Retinal pigment epithelial cell (primary cell): ENCODE measurements at regions not wholly inside any gene's neighbourhood (a gene's known extent, or its start where the extent isn't known, plus 50 kb on each side); places are given as distances from the start of the nearest gene placed in this dataset.
"Not testable (repeated sequence)": the region's sequence is repeated elsewhere in the genome, so short reads cannot be mapped to it uniquely, and the experiment has no call there.

ENCODE experiments used
- DNase-seq: peaks from one replicate; pipeline ENCODE4 v3.0.0-alpha.2; 2010; ENCODE audit warnings: low read depth
- H3K4me3 ChIP-seq: 2 replicates; pipeline ENCODE4 v1.5.1; 2011; ENCODE audit warnings: mild to moderate bottlenecking, low read length, control low read depth, moderate library complexity
- CTCF ChIP-seq: conservative IDR thresholded peaks from 2 replicates; pipeline ENCODE4 v1.5.1; 2011; ENCODE audit warnings: low read depth, low read length, control low read depth, inconsistent platforms

GRCh38 chr3:168693870-168694269 is 598.1 kb upstream of the GOLIM4 start:
- DNase-seq, result no peak
- H3K4me3 ChIP-seq, result no peak overlapping the region
- TF ChIP-seq CTCF, result no peak

GRCh38 chr3:168688267-168688666 is 592.5 kb upstream of the GOLIM4 start:
- TF ChIP-seq CTCF, result no peak
- no peak overlapping the region for H3K4me3 ChIP-seq
- no peak for DNase-seq

- no peak overlapping the region for H3K4me3 ChIP-seq
- no peak for DNase-seq
- no peak for TF ChIP-seq CTCF
Observed at GRCh38 chr3:168684519-168684918, 588.8 kb upstream of the GOLIM4 start.

- H3K4me3 ChIP-seq, result no peak overlapping the region
- TF ChIP-seq CTCF, result no peak
- DNase-seq, result peak; percentile 7
Observed at GRCh38 chr3:168678730-168679129, 583.0 kb upstream of the GOLIM4 start.

GRCh38 chr3:168671091-168671490 is 575.4 kb upstream of the GOLIM4 start:
- no peak for TF ChIP-seq CTCF
- no peak overlapping the region for H3K4me3 ChIP-seq
- DNase-seq, result peak; percentile 9

GRCh38 chr3:168660879-168661657 is 565.3 kb upstream of the GOLIM4 start:
- H3K4me3 ChIP-seq, DNase-seq: not testable (repeated sequence)

- no peak overlapping the region for H3K4me3 ChIP-seq
- DNase-seq, result no peak
- TF ChIP-seq CTCF, result no peak
Observed at GRCh38 chr3:168659015-168659414, 563.3 kb upstream of the GOLIM4 start.
